Loucy (cell line): ENCODE measurements at regions not wholly inside any gene's neighbourhood (a gene's known extent, or its start where the extent isn't known, plus 50 kb on each side); places are given as distances from the start of the nearest gene placed in this dataset.

ENCODE experiments used
- H2AFZ ChIP-seq: fragments of 200-600 bp; sonication (generic); 2 replicates; pipeline ENCODE4 v1.6.0; 2016; ENCODE audit warnings: antibody characterized with exemption, mild to moderate bottlenecking, low read length, moderate library complexity
- H3F3A ChIP-seq: fragments of 200-600 bp; 2 replicates; pipeline ENCODE4 v1.6.0; 2016; ENCODE audit warnings: antibody characterized with exemption, low read depth, mild to moderate bottlenecking
- H3K27me3 ChIP-seq: fragments of 200-600 bp; sonication (generic); 2 replicates; pipeline ENCODE4 v1.6.1; 2014; ENCODE audit warnings: low read length, mild to moderate bottlenecking; ENCODE audit not compliant: insufficient read depth, poor library complexity, severe bottlenecking
- H3K36me3 ChIP-seq: fragments of 200-600 bp; sonication (generic); 2 replicates; pipeline ENCODE4 v1.6.1; 2016; ENCODE audit warnings: low read length; ENCODE audit not compliant: insufficient read depth
- H3K4me1 ChIP-seq: fragments of 200-600 bp; sonication (generic); 2 replicates; pipeline ENCODE4 v1.5.1; 2014; ENCODE audit warnings: low read length, mild to moderate bottlenecking; ENCODE audit not compliant: insufficient read depth, poor library complexity, severe bottlenecking
- H3K4me2 ChIP-seq: fragments of 200-600 bp; sonication (generic); 2 replicates; pipeline ENCODE4 v1.6.0; 2014; ENCODE audit warnings: antibody characterized with exemption, low read length, low read depth, mild to moderate bottlenecking; ENCODE audit not compliant: poor library complexity, severe bottlenecking
- H3K4me3 ChIP-seq: fragments of 200-600 bp; sonication (generic); 2 replicates; pipeline ENCODE4 v1.5.1; 2014; ENCODE audit warnings: low read length, mild to moderate bottlenecking, mixed read lengths; ENCODE audit not compliant: poor library complexity, severe bottlenecking
- H3K79me2 ChIP-seq: fragments of 200-600 bp; sonication (generic); 2 replicates; pipeline ENCODE4 v1.6.1; 2014; ENCODE audit warnings: low read length; ENCODE audit not compliant: insufficient read depth
- H3K9ac ChIP-seq: fragments of 200-600 bp; sonication (generic); 2 replicates; pipeline ENCODE4 v1.6.0; 2014; ENCODE audit warnings: mild to moderate bottlenecking, low read depth, low read length, moderate library complexity; ENCODE audit not compliant: poor library complexity, severe bottlenecking
- H3K9me2 ChIP-seq: fragments of 200-600 bp; sonication (generic); replicated peaks from 2 replicates; pipeline ENCODE4 v1.6.1; 2016; ENCODE audit warnings: low read depth, low read length, mixed read lengths
- H3K9me3 ChIP-seq: fragments of 200-600 bp; sonication (generic); 2 replicates; pipeline ENCODE4 v1.6.1; 2014; ENCODE audit warnings: mild to moderate bottlenecking, antibody characterized with exemption, low read length, low read depth; ENCODE audit not compliant: insufficient read depth
- H4K20me1 ChIP-seq: fragments of 200-600 bp; sonication (generic); 2 replicates; pipeline ENCODE4 v1.6.0; 2014; ENCODE audit warnings: antibody characterized with exemption, low read length, mild to moderate bottlenecking; ENCODE audit not compliant: insufficient read depth, poor library complexity, severe bottlenecking
- EZH2phosphoT487 ChIP-seq: fragments of 200-600 bp; IDR thresholded peaks from 2 replicates; pipeline ENCODE4 v1.6.1; 2018; ENCODE audit warnings: antibody characterized with exemption, mild to moderate bottlenecking, moderate library complexity, borderline replicate concordance
- TF ChIP-seq, protein P1 (sequence below): fragments of 200-600 bp; sonication (generic); conservative IDR thresholded peaks from 2 replicates; pipeline ENCODE4 v1.5.1; 2014; ENCODE audit warnings: mild to moderate bottlenecking, antibody characterized with exemption, low read length

DNA sequence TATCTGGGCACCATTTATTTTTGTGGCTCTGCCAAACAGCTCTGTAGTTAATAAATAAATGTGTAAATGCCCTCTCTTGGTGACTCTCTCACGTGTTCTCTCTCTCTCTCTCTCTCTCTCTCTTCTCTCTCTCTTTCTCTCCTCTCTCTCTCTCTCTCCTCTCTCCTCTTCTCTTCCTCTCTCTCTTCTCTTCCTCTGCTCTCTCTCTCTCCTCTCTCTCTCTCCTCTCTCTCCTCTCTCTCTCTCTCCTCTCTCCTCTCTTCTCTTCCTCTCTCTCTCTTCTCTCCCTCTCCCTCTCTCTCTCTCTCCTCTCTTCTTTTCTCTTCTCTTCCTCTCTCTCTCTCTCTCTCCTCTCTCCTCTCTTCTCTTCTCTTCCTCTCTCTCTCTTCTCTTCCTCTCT, 145.8 kb upstream of the TMEM72 start:
- no peaks in the 10 kb centered on the region for H3K27me3 ChIP-seq
- no peak overlapping the region for H3K4me3 ChIP-seq
- no peak overlapping the region for H2AFZ ChIP-seq
- H3F3A ChIP-seq = no peaks in the 10 kb centered on the region
- no peaks in the 10 kb centered on the region for H3K9me2 ChIP-seq
- H4K20me1 ChIP-seq = no peaks in the 10 kb centered on the region
- H3K36me3 ChIP-seq = no peaks in the 10 kb centered on the region
- TF ChIP-seq EZH2phosphoT487 = no peak
- TF ChIP-seq, protein P1, sequence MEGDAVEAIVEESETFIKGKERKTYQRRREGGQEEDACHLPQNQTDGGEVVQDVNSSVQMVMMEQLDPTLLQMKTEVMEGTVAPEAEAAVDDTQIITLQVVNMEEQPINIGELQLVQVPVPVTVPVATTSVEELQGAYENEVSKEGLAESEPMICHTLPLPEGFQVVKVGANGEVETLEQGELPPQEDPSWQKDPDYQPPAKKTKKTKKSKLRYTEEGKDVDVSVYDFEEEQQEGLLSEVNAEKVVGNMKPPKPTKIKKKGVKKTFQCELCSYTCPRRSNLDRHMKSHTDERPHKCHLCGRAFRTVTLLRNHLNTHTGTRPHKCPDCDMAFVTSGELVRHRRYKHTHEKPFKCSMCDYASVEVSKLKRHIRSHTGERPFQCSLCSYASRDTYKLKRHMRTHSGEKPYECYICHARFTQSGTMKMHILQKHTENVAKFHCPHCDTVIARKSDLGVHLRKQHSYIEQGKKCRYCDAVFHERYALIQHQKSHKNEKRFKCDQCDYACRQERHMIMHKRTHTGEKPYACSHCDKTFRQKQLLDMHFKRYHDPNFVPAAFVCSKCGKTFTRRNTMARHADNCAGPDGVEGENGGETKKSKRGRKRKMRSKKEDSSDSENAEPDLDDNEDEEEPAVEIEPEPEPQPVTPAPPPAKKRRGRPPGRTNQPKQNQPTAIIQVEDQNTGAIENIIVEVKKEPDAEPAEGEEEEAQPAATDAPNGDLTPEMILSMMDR = no peak
- H3K4me1 ChIP-seq = no peaks in the 10 kb centered on the region
- no peaks in the 10 kb centered on the region for H3K9me3 ChIP-seq
- no peak overlapping the region for H3K9ac ChIP-seq
- no peaks in the 10 kb centered on the region for H3K79me2 ChIP-seq
- H3K4me2 ChIP-seq = no peak overlapping the region

DNA sequence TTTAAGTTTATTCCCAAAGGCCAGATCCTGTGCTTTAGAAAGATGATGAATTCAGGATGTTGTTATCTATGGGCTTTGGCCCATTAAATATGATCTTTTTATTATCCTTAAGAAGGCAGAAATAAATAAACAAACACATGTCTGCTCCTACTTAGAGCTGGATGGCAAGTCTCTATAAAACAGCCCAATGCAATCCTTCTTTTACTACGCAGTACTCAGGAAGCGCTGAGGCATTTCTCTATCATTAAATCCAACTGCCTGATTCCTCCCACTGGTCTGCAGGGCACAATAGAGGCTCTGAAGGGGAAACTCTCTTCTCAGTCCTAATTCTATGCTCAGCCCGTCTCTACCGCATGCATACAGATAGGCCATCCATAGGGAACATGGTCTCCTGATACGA, 144.5 kb upstream of the TMEM72 start:
- no peaks in the 10 kb centered on the region for H3F3A ChIP-seq
- 0 out of 2 replicates have a peak overlapping the region, but pooled peaks have one; percentile 4 for H2AFZ ChIP-seq
- H3K9ac ChIP-seq = no peak overlapping the region
- H3K36me3 ChIP-seq = no peaks in the 10 kb centered on the region
- no peaks in the 10 kb centered on the region for H3K9me3 ChIP-seq
- H3K4me2 ChIP-seq = no peak overlapping the region
- H3K27me3 ChIP-seq = no peaks in the 10 kb centered on the region
- H3K4me3 ChIP-seq = no peak overlapping the region
- no peaks in the 10 kb centered on the region for H3K79me2 ChIP-seq
- no peaks in the 10 kb centered on the region for H3K9me2 ChIP-seq
- no peak for TF ChIP-seq EZH2phosphoT487
- TF ChIP-seq, protein P1 = no peak
- no peaks in the 10 kb centered on the region for H4K20me1 ChIP-seq
- H3K4me1 ChIP-seq = no peaks in the 10 kb centered on the region

DNA sequence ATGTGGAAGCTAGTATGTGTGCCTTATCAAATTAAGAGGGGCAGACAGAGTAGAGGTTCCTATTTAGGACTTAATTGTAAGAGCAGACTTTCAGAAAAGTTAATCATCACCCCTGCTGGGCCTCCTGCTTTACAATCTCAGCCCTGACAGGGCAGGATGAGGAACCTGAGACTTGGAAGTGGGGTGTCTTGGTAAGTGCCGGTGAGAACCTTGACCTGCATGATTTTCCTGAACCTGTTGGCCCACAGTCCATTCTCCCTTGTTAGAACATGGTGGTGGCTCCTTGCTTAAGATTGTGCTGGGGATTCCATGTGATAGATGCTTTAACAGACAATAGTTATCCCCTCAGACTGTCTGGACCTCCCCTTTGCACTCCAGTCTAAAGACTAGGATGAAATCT, 141.7 kb upstream of the TMEM72 start:
- H3K4me2 ChIP-seq = no peak overlapping the region
- H3K4me3 ChIP-seq = no peak overlapping the region
- no peaks in the 10 kb centered on the region for H3K4me1 ChIP-seq
- H3K79me2 ChIP-seq = no peaks in the 10 kb centered on the region
- TF ChIP-seq EZH2phosphoT487 = no peak
- TF ChIP-seq, protein P1 = no peak
- no peaks in the 10 kb centered on the region for H3F3A ChIP-seq
- H3K36me3 ChIP-seq = no peaks in the 10 kb centered on the region
- no peaks in the 10 kb centered on the region for H4K20me1 ChIP-seq
- no peak overlapping the region for H2AFZ ChIP-seq
- no peaks in the 10 kb centered on the region for H3K27me3 ChIP-seq
- H3K9me2 ChIP-seq = no peaks in the 10 kb centered on the region
- no peaks in the 10 kb centered on the region for H3K9me3 ChIP-seq
- H3K9ac ChIP-seq = no peak overlapping the region
